HG02981 (cell line): ENCODE measurements at regions not wholly inside any gene's neighbourhood (a gene's known extent, or its start where the extent isn't known, plus 50 kb on each side); places are given as distances from the start of the nearest gene placed in this dataset.

Source experiments
- ATAC-seq: cut with Tn5 transposase; IDR thresholded peaks from one replicate; pipeline ENCODE4 v1.9.1; 2021; ENCODE audit warnings: mild to moderate bottlenecking, moderate library complexity; ENCODE audit not compliant: unreplicated experiment

- ATAC-seq, result no peak
Measured at GRCh38 chr13:22369840-22370239, 699.0 kb downstream of the FGF9 start.

- no peak for ATAC-seq
Measured at GRCh38 chr13:22372261-22372660, 701.4 kb downstream of the FGF9 start.

DNA sequence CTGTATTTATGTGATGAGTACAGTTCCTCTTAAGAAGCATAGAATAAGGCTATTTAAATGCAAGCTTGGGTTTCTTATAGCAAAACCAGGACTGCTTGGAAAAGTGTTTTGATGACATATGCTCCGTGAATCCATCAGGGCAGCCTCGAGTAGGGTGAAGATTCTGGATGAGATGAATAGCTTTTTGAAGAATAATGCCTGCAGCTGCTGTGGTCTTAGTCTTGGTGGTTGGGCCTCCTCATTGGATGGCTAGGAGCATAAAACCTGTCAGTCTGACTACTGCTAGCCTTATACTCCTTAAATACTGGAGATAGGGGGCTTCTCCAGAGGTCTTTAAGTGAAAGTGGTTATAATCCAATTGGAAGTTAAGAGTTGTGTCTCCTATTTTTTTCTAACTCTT lies 704.3 kb downstream of the FGF9 start:
- ATAC-seq, result no peak

DNA sequence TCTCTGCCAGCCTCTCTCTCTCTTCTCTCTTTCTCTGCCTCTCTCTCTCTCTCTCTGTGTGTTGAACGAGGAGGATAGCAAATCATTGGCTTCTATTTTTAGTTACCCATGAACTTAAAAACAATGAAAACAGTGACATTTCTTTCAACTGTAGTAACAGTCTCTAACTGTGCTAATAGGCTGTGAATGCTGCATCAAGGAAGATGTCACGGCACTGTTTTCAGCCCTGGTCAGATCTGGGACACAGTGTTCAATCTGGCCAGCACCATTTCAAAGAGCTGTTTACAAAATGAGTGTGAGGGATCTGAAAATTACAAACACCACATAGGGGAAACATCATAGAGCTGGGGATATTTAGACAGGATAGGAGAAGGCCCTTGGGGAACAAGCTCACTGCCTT lies 717.0 kb downstream of the FGF9 start:
- ATAC-seq, result no peak

- no peak for ATAC-seq
Measured at GRCh38 chr13:22399801-22400420, 729.0 kb downstream of the FGF9 start.

- no peak for ATAC-seq
Measured at GRCh38 chr13:22402682-22403081, 731.8 kb downstream of the FGF9 start.

- no peak for ATAC-seq
Measured at GRCh38 chr13:22403144-22403543, 732.3 kb downstream of the FGF9 start.

DNA sequence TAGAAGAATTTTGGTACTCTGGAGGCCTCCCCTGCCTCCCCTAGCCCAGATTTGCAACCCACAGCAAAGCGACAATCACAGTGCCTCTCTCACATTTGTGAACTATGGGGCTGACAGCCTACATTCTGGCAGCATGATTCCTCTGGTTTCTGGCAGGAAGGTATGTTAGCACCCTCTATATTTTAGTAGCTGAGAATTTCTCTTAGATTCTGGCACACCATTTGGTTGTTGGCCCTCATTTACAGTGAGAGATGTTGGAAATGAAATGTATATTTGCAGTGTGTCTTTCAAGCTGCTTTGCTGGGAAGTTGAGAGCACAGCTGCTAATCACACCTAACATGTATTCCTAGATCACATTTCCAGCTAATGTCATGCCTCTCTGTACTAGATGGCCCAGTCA lies 735.0 kb downstream of the FGF9 start:
- ATAC-seq, result no peak

DNA sequence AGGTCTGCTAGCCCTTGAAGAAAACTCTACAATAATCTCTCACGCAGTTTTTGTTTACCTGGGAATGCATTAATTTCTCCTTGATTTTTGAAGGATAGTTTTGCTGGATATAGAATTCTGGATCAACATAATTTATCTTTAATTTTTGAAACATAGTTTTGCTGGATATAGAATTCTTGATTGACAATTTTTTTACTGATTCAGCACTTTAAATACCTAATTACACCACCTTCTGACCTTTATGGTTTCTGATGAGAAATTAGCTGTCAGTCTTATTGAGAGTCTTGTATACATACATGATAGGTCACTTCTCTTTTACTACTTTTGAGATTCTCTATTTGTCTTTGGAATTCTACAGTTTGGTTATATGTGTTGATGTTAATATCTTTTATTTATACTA lies 741.6 kb downstream of the FGF9 start:
- no peak for ATAC-seq

DNA sequence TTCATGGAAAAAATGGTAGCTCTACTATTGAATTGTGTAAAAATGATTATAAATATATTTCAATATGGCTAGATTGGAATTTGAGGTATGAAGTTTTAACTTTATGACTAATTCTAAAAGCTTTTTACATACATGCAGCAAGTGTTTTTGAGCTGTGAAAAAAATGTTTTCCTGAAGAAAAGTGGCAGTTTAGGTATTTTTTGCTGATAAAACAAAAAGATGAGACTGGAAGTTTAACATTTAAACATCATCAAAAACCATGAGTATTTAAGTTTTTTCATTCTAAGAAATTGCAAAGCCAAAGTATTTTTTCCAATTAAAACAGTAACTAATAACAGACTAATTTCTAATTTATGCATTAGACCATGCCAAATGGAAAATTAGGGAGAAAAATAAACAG lies 751.1 kb downstream of the FGF9 start:
- ATAC-seq, result no peak

GRCh38 chr13:22422712-22423111 lies 751.8 kb downstream of the FGF9 start:
- no peak for ATAC-seq

GRCh38 chr13:22423261-22423660 lies 752.4 kb downstream of the FGF9 start:
- ATAC-seq, result no peak

DNA sequence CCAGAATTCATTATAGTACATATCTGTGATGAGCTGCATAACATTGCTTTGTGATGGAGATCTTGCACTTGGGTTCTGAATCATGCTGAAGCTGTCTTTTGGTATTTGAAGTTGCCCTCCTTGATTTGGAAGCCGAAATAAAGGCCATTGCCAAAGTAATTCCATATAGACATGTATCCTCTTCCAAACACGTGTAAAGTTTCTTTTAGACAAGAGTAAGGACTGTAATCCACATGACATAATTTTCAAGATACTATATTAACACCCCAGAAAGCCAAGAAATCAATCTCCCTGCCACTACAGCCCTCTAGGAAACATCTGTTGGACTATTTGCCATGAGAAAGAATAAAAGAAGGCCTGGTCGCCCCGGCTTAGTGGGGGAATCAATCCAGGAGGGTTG lies 754.2 kb downstream of the FGF9 start:
- ATAC-seq, result no peak

GRCh38 chr13:22427066-22427465 lies 753.7 kb upstream of the SGCG start:
- no peak for ATAC-seq

- ATAC-seq, result no peak
Measured at GRCh38 chr13:22427783-22428182, 753.0 kb upstream of the SGCG start.

DNA sequence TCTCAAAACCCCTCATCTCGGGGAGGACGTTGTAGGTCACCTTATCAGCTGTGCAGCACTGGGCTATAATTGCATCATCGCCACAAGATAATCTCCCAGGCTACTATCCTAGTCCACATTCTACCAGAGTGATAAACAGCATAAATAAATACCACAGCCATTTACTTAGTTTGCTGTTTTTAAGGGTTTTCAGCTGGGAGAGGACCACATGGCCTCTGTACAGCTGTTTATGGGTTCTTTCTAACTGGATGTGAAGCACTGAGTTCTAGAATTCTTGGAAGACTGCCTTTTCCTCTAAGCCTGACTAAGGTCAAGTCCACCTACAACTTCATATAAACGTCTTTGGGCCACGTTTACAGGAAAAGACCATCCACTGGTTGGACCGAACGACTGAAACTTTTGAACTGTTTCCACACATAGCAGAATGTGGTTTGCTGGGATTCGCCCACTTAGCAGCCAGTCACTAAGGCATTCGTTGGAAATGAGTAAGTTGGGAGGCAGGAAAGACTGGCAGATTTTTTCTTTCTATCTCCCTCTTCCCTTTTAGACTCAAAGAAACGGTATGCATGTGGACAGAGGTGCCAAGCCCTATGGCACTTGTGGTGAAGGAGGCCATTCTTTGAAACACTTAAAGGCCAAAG lies 752.5 kb upstream of the SGCG start:
- ATAC-seq, result no peak

GRCh38 chr13:22432690-22433089 lies 748.1 kb upstream of the SGCG start:
- ATAC-seq, result no peak

- ATAC-seq, result no peak
Measured at GRCh38 chr13:22447132-22447886, 733.5 kb upstream of the SGCG start.

DNA sequence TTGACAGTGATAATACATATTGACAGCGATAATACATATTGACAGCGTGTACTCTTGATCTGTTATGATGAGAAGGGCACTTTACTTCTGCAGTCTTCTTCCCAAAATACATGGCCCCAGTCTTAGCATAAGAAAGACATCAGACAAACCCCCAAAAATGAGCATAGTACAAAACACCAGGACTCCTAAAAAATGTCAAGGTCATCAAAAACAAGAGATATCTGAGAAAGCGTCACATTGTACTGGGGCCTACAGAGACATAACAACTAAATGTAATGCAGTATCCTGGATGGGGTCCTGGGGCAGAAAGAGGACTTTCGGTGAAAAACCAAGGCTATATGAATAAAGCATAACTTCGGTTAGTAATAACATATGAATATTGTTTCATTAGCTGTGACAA lies 731.5 kb upstream of the SGCG start:
- ATAC-seq, result no peak

GRCh38 chr13:22451327-22451741 lies 729.4 kb upstream of the SGCG start:
- ATAC-seq, result no peak

DNA sequence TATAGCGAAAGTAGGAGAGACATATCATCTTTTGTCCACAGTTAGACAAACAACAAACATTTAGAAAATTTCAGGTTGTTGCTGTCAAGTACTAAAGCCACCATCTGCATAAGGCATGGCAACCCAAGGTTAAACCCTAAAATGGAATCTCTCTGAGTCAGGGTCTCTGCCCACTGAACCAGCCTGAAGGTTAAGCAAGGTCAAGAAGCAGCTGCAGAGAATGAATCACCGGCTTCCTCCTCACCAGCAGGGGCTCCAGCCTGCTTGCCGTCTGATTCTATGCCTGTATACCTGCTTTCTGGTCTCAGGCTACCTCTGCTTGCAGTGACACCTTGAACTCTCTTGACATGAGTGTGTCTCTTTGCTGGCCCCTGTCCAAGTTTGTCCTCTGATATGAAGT lies 726.2 kb upstream of the SGCG start:
- ATAC-seq, result no peak

DNA sequence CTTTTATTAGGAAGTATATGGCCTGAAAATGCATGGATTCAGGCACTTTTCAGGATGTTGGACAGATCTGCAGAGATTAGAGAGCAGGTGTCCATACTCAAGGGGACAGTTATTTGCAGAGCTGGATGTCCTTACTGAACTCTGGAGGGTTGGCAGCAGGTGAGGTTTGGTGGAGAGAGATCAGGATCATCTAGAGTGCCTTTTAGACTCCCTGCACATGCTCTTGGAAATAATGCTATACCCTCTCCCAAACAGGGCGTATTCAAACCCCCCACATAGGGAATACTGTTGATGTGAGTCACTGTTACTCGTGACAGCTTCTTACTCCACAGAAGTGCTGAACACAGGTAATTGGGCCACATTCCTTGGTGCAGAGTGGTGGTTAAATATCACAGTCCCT lies 725.7 kb upstream of the SGCG start:
- no peak for ATAC-seq
